ENCODE measurements at regions not wholly inside any gene's neighbourhood (a gene's known extent, or its start where the extent isn't known, plus 50 kb on each side); places are given as distances from the start of the nearest gene placed in this dataset.
A peak's percentile ranks its signal among the peaks of the same experiment; 100 is the strongest.

DNA sequence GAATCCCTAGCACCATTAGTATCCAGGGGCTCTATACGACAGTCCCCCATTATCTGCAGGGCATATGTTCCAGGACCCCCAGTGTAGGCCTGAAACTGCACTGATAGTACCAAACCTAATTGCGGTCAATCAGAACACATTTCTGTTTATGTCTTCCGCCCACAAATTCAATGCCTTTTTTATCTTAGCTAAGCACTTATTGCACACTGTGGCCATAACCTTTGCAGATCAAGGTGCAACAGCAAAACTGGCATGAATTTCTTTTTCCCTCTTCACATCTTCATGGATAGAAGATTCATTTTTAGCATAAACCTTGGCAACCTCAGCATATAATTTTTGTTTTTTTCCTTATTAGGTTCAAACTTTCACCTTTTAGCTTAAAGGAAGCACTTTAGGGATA lies 361.1 kb downstream of the DEPDC1B start:
- DNase-seq (ENCODE audit: low read depth in 2 of 2): no peak

- no peak for DNase-seq (ENCODE audit: low read depth in 2 of 2)
Observed at GRCh38 chr5:60336491-60336890, 363.5 kb downstream of the DEPDC1B start.

DNA sequence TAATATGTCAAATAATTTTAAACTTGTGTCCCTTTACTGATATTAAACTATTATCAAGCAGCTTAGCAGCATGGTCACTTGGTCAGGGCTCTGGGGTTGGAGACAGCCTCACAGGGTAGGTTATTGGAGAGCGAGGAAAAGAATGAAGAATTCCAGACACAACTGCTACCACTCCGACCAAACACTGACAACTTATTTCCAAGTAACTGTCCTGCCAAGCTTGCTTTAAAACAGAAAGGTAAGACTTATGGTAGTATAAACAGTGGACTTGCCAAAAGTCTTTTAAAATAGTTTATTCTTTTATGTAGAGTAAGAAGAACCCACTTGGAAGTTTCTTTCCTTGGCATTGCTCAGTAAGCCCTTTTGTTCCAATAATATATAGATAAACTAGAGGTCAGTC lies 364.1 kb downstream of the DEPDC1B start:
- DNase-seq (ENCODE audit: low read depth in 2 of 2): no peak

DNA sequence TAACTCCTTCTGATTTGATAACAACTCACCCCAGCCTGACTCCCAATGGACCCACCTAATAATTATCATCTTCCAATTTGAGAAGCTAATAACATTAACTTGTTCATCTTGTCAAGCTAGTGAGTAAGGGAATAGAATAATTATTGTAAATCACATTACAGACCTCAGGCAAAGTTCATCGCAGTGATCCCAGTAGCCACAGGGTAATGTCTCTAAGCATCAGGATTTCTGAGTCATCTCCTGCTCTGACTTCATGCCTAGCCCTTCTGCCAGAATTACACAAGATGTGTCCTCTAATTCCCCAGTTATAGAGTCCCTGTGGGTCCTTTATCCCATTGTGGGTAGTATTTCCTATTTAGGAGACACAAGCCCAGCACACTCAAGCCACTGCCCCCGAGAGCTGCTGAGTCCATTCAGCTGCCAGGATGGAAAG lies 365.7 kb downstream of the DEPDC1B start:
- peak in 1 of 2 donors; percentile 34 for DNase-seq (ENCODE audit: low read depth in 2 of 2)

DNA sequence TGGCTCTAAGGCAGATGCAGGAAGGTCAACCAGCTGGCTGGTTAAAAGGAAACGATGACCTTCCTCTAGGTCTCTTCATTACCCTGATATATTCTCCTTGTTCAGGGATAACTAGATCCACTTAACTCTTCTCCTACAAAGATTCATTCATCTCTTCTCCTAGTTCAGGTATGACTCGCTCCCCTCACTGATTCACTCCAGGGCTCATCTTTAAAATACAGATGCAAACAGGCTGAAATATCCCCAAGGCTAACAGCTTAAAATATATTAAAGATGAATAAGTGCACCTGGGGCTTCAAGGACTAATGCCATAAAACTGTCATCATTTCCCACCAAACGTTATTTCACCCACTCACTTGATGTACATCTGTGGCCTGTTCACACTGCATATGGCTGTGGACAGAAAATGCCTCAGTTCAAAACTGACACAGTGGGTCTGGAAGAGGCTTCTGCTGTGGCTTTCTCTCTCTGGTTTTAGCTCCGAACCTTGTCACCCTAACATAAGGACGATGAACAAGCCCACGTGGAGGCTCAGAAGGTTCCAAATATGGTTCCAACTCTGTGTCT lies 366.9 kb downstream of the DEPDC1B start:
- DNase-seq (ENCODE audit: low read depth in 2 of 2): no peak

DNA sequence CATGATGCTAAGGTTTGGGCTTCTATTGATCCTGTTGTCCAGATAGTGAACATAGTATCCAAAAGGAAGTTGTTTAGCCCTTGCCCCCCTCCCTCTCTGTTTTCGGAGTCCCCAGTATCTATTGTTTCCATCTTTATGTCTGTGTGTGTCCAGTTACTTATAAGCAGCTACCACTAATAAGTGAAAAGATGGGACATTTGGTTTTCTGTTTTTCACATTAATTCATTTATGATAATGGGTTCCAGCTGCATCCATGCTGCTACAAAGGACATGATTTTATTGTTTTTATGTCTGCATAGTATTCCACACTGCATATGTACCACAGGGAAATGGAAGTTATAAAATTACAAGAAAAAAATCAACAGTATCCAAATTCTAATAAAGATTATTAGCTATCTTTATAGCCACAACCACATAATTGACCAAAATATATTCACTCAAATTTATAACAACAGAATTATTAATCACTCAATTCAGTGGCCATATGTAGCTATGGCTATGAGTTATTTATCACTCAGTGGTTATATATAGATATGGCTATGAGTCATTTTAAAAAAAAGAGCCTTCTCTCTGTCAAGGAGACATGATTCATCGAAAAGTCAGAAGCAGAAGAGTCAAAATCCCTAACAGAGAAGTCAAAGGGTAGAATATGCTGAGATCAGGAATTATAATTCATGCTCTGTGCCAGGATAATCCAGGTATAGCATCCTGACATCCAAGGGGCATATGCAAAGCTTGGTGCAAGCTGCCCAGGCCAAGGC lies 367.5 kb downstream of the DEPDC1B start:
- DNase-seq (ENCODE audit: low read depth in 2 of 2): peak in 1 of 2 donors; percentile 3

DNA sequence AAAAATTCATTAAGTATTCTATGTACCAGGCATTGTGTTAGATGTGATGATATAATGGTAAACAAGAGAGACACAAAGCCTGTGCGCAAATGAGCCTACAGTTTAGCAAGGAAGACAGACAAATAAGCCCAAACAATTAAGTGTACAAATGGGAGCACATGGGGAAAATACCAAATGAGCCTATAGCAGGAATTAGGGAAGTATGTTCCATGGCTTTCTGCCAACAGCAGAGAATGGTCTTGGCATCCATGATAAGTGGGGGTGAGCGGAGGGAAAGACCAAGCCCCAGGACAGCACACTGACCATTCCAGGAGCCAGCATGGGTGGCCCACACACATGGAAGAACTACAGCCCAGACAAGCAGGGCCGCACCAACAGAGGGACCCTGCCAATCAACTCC lies 369.7 kb downstream of the DEPDC1B start:
- no peak for DNase-seq (ENCODE audit: low read depth in 2 of 2)

DNA sequence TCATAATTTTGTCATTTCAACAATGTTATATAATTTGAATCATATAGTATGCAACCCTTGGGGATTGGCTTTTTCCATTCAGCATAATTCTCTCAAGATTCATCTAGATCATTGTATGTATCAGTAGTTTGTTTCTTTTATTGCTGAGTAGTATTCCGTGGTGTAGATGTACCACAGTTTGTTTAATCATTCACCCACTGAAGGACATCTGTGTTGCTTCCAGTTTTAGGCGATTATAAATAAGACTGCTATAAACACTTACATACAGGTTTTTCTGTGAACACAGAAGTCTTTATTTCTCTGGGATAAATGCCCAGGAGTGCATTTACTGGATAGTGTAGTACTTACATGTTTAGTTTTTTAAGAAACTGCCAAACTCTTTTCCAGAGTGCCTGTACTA lies 374.1 kb downstream of the DEPDC1B start:
- DNase-seq (ENCODE audit: low read depth in 2 of 2): no peak

DNA sequence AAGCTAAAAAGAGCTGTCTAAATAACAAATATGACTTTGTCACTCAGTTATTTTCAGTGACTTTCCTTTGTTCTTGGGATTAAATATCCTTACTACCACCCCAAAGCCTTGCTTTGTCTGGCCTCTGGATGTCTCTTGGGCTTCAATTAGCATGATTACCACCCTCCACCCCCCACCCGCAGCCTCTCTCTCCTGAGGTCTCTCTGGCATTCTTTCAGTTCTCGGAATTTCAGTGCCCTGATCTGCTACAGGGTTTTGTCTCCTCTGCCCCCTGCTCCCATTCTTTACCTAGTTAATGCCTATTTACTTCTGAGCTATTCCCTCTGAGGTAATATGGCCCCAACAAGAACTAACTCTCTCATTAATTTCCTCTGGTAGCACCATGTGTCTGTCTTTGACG lies 376.4 kb downstream of the DEPDC1B start:
- DNase-seq (ENCODE audit: low read depth in 2 of 2): no peak

- no peak for DNase-seq (ENCODE audit: low read depth in 2 of 2)
Observed at GRCh38 chr5:60312098-60312497, 387.9 kb downstream of the DEPDC1B start.

DNA sequence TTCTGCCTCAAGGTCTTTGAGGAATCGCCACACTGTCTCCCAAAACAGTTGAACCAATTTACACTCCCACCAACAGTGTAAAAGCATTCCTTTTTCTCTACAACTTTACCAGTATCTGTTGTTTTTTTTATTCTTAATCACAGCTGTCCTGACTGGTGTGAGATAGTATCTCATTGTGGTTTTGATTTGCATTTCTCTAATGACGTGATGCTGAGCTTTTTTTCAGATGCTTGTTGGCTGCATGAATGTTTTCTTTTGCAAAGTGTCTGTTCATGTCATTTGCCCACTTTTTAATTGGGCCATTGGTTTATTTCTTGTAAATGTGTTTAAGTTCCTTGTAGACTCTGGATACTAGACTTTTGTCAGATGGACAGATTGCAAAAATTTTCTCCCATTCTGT lies 400.0 kb downstream of the DEPDC1B start:
- DNase-seq (ENCODE audit: low read depth in 2 of 2): no peak

DNA sequence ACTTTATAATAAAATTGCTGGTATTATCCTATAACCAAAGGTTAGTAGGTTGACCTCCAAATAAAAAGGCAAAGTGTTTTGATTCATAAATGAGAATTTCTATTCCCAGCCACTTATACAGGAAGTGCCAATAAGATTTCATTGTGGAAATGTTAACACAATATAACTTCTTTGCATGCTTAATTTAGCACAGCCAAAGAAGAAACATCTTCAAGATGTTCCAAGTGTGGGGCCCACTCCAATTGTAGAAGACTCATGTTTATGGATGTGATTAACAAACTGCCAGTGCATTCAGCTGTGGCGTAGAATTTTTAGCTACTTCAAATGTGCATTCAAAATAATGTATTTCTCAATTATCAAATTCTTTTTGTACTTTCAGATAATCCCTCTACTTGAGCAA lies 402.3 kb downstream of the DEPDC1B start:
- no peak for DNase-seq (ENCODE audit: low read depth in 2 of 2)

GRCh38 chr5:60295423-60295822 lies 401.9 kb upstream of the PDE4D start:
- DNase-seq (ENCODE audit: low read depth in 2 of 2): peak; percentile 20 to 45

GRCh38 chr5:60293518-60293917 lies 400.0 kb upstream of the PDE4D start:
- no peak for DNase-seq (ENCODE audit: low read depth in 2 of 2)

DNA sequence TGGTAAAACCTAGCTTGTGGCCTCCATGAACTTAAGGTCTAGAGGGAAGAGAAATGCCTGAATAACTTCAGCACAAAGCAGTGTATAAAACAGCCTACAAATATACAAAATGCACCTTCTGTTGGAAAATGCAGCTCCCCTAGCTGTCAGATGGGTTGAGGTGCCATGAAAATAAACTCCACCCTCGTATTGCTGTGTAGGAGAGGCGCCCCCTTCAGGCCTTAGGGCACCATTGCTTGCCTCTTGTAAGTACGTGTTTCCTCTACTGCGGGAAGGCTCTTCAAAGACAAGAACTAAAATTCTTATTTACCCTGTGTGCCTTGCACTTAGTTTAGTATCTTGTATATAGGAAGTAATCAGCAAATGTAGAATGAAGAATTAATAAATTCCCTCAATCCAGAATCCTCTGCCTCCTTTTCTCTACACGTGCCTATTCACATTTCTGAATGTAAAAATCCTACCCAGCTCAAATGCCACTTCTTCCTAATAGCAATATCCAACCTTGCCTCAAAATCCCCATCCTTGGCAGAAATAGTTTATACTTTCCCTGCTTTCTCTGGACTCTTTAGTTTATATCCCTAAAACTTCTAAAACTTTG lies 393.7 kb upstream of the PDE4D start:
- peak; percentile 61 to 75 for DNase-seq (ENCODE audit: low read depth in 2 of 2)

DNA sequence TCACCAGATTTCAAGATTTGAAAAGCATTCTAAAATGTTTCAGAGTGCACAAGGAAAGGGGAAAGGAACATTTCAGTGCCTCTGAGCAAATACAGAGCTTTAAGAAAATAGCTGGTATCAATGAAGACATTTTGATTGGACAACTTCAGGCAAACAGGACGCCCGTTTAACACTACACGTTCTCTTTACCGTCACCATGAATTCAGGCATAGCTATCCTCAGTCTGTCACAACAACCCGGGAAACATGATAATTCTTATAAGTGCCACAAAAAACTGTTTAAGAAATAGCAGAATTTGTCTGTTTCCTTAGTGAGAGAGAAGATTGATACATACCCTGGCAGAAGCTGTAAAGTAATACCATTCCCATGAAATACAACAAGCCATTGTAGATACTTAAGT lies 392.4 kb upstream of the PDE4D start:
- DNase-seq (ENCODE audit: low read depth in 2 of 2): no peak

DNA sequence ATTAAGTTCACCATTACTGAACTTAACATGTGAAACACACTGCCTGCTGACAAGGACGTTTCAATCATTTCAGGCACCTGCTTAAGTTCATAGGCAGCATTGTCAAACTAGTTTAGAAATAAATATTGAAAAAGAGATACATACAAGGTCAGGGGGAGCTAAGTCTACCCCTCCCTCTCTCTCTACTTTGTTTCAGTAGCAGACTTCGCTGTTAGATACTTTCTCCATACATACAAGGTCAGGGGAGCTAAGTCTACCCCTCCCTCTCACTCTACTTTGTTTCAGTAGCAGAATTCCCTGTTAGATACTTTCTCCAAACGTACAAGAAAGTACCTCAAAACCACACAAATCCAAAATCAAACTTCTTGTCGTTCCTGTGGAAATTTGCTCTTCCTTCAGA lies 387.4 kb upstream of the PDE4D start:
- DNase-seq (ENCODE audit: low read depth in 2 of 2): no peak

DNA sequence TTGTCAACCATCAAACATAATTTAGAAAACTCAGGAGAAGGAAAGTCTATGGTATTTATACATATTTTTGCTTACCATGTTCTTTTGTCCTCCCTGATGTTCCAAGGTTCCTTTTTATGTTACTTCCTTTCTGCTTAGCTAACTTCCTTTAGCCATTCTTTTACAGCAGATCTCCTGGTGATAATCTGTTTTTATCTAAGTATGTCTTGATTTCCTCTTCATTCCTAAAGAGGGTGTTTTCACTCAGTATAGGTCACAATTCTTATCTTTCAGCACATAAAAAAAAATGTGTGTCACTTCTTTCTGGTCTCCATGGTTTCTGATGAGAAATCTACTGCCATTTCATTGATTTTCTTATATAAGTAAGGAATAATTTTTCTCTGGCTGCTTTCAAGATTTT lies 384.4 kb upstream of the PDE4D start:
- no peak for DNase-seq (ENCODE audit: low read depth in 2 of 2)

- DNase-seq (ENCODE audit: low read depth in 2 of 2): peak in 1 of 2 donors; percentile 36
Observed at GRCh38 chr5:60274747-60275146, 381.2 kb upstream of the PDE4D start.

DNA sequence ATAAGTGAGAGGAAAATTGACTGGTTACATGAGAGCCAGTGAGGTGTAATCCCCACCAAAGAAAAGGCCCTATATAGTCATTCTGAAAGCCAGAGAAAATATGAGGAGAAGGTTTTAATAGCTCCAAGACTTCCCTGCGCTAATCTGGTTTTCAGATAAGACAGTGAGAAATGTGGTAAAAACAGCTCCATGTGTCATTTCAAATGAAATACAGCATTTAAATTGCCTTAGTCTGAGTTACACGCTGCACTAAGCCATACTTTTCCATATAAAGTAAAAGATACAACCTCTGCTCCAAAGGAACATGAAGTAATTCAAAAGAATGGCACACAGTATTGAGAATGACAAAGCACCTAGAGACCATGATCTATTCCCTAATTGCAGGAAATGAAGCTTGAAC lies 378.0 kb upstream of the PDE4D start:
- no peak for DNase-seq (ENCODE audit: low read depth in 2 of 2)

DNA sequence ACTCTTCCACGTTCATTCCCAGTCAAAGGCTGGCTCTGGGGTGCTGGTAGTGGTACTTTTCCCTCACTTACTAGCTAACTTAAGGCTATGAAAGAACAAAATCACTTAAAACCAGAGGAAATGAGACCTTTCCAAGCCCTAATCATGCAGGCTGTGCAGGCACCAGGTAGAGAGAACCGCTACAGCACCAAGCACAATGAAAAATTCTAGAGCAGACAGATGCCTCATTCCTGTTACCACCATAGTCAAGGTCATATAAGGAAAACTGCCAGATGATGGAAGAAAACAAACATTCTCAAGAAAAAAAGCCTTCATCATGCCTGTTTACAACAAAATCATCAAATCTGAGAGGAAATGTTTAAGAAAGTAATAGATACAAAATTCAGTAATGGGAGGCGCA lies 374.4 kb upstream of the PDE4D start:
- no peak for DNase-seq (ENCODE audit: low read depth in 2 of 2)

- no peak for DNase-seq (ENCODE audit: low read depth in 2 of 2)
Observed at GRCh38 chr5:60263346-60263745, 369.8 kb upstream of the PDE4D start.
